Suprapubic skin (tissue), 3 donors: ENCODE measurements at regions not wholly inside any gene's neighbourhood (a gene's known extent, or its start where the extent isn't known, plus 50 kb on each side); places are given as distances from the start of the nearest gene placed in this dataset.

Source experiments
- CTCF ChIP-seq, 2 donors: fragments of 200-600 bp in 1 of 2; fragments of 450-650 bp in 1 of 2; sonication (generic) in 1 of 2; IDR thresholded peaks; one replicate each; pipeline ENCODE4 v1.5.1; 2016 to 2019; ENCODE audit warnings: antibody characterized with exemption in 2 of 2, mild to moderate bottlenecking in 1 of 2, moderate library complexity in 1 of 2
- POLR2A ChIP-seq, 2 donors: fragments of 450-650 bp; IDR thresholded peaks; one replicate each; pipeline ENCODE4 v1.6.1; 2017; ENCODE audit warnings: antibody characterized with exemption in 2 of 2, mild to moderate bottlenecking in 2 of 2, moderate library complexity in 2 of 2

DNA sequence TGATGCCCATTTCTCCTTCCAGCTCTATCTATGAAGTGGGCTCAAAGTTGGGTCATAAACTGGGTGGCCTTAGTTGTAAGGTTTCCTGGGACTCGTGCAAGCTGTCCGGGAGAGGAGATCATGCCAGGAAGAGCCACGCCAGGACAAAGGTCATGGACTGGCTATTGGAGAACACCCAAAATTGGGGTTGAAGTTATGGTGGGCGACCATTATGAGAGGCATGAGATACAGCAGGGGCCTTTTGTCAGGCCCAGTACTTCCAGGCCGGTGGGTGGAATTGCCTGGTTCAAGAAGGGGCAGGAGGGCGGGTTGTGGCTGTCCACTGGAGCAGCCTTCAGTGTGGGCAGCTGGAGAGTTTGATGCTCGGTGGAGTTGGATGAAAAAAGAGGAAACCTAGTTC is 225.1 kb upstream of the SSTR4 start:
- TF ChIP-seq CTCF (IDR thresholded peaks at IDR 0.05), result no peak
- TF ChIP-seq POLR2A (IDR thresholded peaks at IDR 0.05), result no peak
